Esophagus squamous epithelium (tissue), 5 donors: ENCODE measurements at regions not wholly inside any gene's neighbourhood (a gene's known extent, or its start where the extent isn't known, plus 50 kb on each side); places are given as distances from the start of the nearest gene placed in this dataset.

Source experiments
- DNase-seq: peaks from one replicate; lab custom pipeline; 2025; lab: John Stamatoyannopoulos, UW
- H3K27ac ChIP-seq, 4 donors: fragments of 200-600 bp; sonication (generic); one replicate each; pipeline ENCODE4 v1.5.1; 2016 to 2019; ENCODE audit warnings: mild to moderate bottlenecking in 1 of 4
- H3K27me3 ChIP-seq, 4 donors: fragments of 200-600 bp; sonication (generic); 1 replicate in 3 of 4; 2 replicates in 1 of 4; pipeline versions ENCODE4 v1.5.1 to v1.6.0; 2017 to 2021; ENCODE audit warnings: antibody characterized with exemption in 1 of 4
- H3K36me3 ChIP-seq, 3 donors: fragments of 200-600 bp; sonication (generic); one replicate each; pipeline ENCODE4 v1.5.1; 2016 to 2019
- H3K4me1 ChIP-seq, 3 donors: fragments of 200-600 bp; sonication (generic); one replicate each; pipeline ENCODE4 v1.5.1; 2017 to 2019
- H3K4me3 ChIP-seq, 4 donors: fragments of 200-600 bp; sonication (generic); 1 replicate in 3 of 4; 2 replicates in 1 of 4; pipeline ENCODE4 v1.5.1; 2016 to 2019; ENCODE audit warnings: mild to moderate bottlenecking in 2 of 4, moderate library complexity in 1 of 4
- H3K9me3 ChIP-seq, 3 donors: fragments of 200-600 bp; sonication (generic); one replicate each; pipeline ENCODE4 v1.5.1; 2016 to 2019
- POLR2A ChIP-seq, 4 donors: fragments of 450-650 bp; IDR thresholded peaks; one replicate each; pipeline ENCODE4 v1.6.1; 2017; ENCODE audit warnings: antibody characterized with exemption in 4 of 4, mild to moderate bottlenecking in 4 of 4, moderate library complexity in 3 of 4
- WGBS, 2 donors: methylation state at CpG; one replicate each; pipeline ENCODE4 v1.1.5; 2018; 5-methylcytosine and 5-hydroxymethylcytosine counted together
- intact Hi-C: fragments of 100-400 bp; cut with DNase I; formaldehyde crosslinking; loops from one replicate; pipeline ENCODE4 v1.15.0; 2022
- TF ChIP-seq, protein P1 (sequence below), 6 experiments: fragments of 450-650 bp in 4 of 6; fragments of 200-600 bp in 2 of 6; sonication (generic) in 2 of 6; IDR thresholded peaks; one replicate each; pipeline ENCODE4 v1.5.1; 2016 to 2019; ENCODE audit warnings: antibody characterized with exemption in 6 of 6, mild to moderate bottlenecking in 4 of 6, moderate library complexity in 4 of 6
- donor health status: DM: yes; HTN: yes; CAD: no.

GRCh38 chr14:54200726-54201125, 196.1 kb upstream of the CDKN3 start:
- intact Hi-C loops = no loop called here
- 82 to 86% methylated on average over 2 of the region's 2 CpGs for WGBS, 2 donors
- TF ChIP-seq, protein P1, sequence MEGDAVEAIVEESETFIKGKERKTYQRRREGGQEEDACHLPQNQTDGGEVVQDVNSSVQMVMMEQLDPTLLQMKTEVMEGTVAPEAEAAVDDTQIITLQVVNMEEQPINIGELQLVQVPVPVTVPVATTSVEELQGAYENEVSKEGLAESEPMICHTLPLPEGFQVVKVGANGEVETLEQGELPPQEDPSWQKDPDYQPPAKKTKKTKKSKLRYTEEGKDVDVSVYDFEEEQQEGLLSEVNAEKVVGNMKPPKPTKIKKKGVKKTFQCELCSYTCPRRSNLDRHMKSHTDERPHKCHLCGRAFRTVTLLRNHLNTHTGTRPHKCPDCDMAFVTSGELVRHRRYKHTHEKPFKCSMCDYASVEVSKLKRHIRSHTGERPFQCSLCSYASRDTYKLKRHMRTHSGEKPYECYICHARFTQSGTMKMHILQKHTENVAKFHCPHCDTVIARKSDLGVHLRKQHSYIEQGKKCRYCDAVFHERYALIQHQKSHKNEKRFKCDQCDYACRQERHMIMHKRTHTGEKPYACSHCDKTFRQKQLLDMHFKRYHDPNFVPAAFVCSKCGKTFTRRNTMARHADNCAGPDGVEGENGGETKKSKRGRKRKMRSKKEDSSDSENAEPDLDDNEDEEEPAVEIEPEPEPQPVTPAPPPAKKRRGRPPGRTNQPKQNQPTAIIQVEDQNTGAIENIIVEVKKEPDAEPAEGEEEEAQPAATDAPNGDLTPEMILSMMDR (IDR thresholded peaks at IDR 0.05) = no peak

DNA sequence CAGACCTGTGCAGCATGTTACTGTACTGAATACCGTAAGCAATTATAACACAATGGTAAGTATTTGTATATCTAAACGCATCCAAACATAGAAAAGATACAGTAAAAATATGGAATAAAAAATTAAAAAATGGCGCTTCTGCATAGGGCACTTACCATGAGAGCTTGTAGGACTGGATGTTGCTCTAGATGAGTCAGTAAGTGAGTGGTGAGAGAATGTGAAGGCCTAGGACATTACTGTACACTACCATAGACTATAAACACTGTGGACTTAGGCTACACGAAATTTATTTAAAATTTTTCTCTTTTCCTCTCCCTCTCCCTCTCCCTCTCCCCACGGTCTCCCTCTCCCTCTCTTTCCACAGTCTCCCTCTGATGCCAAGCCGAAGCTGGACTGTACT, 194.5 kb upstream of the CDKN3 start:
- Histone ChIP-seq H3K4me1 (peaks cover 0 to 8% (median 0%) of the 10 kb centered on the region in 3 donors), H3K27me3 (no peaks in the 10 kb centered on the region), H3K36me3 (no peaks in the 10 kb centered on the region), H3K27ac (no peak overlapping the region), H3K9me3 (no peaks in the 10 kb centered on the region), H3K4me3 (no peak overlapping the region)
- no peak for DNase-seq
- no peak for TF ChIP-seq POLR2A (IDR thresholded peaks at IDR 0.05)
- TF ChIP-seq, protein P1 (IDR thresholded peaks at IDR 0.05) = no peak
- intact Hi-C loops = no loop called here
- 82 to 83% methylated on average over 4 to 6 of the region's 6 CpGs for WGBS, 2 donors

More at GRCh38 chr14:54200726-54201125, 196.1 kb upstream of the CDKN3 start:
- no peak for DNase-seq
- Histone ChIP-seq H3K27me3 (no peaks in the 10 kb centered on the region), H3K4me1 (no peaks in the 10 kb centered on the region), H3K9me3 (no peaks in the 10 kb centered on the region), H3K27ac (no peak overlapping the region), H3K4me3 (no peak overlapping the region), H3K36me3 (no peaks in the 10 kb centered on the region)

- no peaks in the 10 kb centered on the region for H3K36me3 ChIP-seq
- H3K27me3 ChIP-seq = no peaks in the 10 kb centered on the region
- intact Hi-C loops = no loop called here
- 0 to 16% methylated on average over 1 of the region's 1 CpG for WGBS, 2 donors
- no peak for DNase-seq
- H3K4me1 ChIP-seq = peaks cover 0 to 18% (median 0%) of the 10 kb centered on the region in 3 donors
- no peak overlapping the region for H3K4me3 ChIP-seq
- TF ChIP-seq, protein P1 (IDR thresholded peaks at IDR 0.05) = no peak
- no peak for TF ChIP-seq POLR2A (IDR thresholded peaks at IDR 0.05)
- H3K9me3 ChIP-seq = no peaks in the 10 kb centered on the region
- H3K27ac ChIP-seq = no peak overlapping the region
These were observed 190.3 kb upstream of the CDKN3 start for GRCh38 chr14:54206516-54206915.

DNA sequence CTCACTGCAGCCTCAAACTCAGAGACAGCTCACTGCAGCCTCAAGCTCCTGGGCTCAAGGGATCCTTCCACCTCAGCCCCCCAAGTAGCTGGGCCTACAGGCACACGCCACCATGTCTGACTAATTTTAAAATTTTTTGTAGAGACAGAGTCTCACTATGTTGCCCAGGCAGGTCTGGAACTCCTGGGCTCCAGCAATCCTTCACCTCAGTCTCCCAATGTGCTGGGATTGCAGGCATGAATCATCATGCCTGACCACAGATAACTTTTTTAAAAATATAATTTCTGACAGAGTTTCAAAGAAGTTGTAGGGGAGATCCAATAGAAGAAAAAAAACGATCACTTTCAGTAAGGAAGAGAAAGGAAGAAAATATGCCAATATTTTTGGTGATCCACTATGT, 189.7 kb upstream of the CDKN3 start:
- Histone ChIP-seq H3K27me3 (no peaks in the 10 kb centered on the region), H3K4me1 (peaks cover 0 to 18% (median 0%) of the 10 kb centered on the region in 3 donors), H3K27ac (no peak overlapping the region), H3K9me3 (no peaks in the 10 kb centered on the region), H3K4me3 (no peak overlapping the region), H3K36me3 (no peaks in the 10 kb centered on the region)
- intact Hi-C loops = no loop called here
- no peak for TF ChIP-seq POLR2A (IDR thresholded peaks at IDR 0.05)
- TF ChIP-seq, protein P1 (IDR thresholded peaks at IDR 0.05) = no peak
- DNase-seq = no peak
- WGBS, 2 donors = 30 to 39% methylated on average over 2 of the region's 2 CpGs

DNA sequence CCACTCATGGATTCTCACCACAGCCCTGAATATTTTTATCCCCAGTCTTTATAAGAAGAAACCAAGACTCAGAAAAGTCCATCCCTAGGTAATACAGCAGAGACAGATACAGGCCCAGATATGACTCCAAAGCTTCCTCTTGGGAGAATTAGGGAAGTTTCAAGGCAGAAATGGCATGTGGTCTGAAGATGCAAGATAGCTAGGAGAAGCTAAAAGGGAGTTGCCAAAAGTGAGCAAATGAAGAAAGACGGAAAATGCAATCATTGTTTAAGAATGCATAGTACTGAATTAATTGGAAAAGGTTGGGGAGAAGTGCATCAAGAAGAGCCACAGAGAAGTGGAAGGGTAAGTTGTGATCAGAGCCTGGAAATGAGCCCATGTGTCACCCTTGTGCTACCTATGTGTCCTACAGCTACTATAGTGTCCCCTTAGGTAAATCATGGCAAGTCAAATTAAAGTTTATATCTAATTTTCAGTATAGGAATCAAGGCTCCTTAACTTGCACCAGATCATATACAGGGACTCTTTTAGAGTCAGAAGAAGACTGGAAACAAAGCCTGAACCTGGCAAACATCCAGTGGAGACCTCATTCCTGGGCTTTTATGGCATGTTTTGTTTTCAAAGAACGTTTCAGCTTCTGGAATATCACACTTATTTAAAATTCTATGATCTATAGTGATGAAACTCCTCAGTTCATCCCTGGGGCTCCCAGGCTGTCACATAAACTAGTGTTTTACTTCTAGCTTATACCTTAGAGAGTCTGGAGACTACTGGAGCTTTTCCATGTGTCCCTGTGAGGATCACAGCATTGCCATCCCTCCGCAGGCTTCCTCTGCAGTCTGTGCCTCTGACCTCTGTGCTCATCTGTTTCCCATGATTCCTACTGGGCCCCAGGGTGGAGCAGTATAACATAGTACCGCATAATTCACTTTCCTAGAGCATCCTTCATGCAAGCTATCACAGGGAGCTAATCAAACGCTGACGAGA, 189.0 kb upstream of the CDKN3 start:
- 72 to 77% methylated on average over 6 of the region's 6 CpGs for WGBS, 2 donors
- no peaks in the 10 kb centered on the region for H3K36me3 ChIP-seq
- no peak for DNase-seq
- H3K27me3 ChIP-seq = no peaks in the 10 kb centered on the region
- no peak overlapping the region for H3K4me3 ChIP-seq
- peaks cover 0 to 18% (median 0%) of the 10 kb centered on the region in 3 donors for H3K4me1 ChIP-seq
- intact Hi-C loops = no loop called here
- H3K9me3 ChIP-seq = no peaks in the 10 kb centered on the region
- no peak for TF ChIP-seq POLR2A (IDR thresholded peaks at IDR 0.05)
- TF ChIP-seq, protein P1 (IDR thresholded peaks at IDR 0.05) = no peak
- H3K27ac ChIP-seq = no peak overlapping the region
